Skeletal muscle cell (primary cell): ENCODE measurements at regions not wholly inside any gene's neighbourhood (a gene's known extent, or its start where the extent isn't known, plus 50 kb on each side); places are given as distances from the start of the nearest gene placed in this dataset.
"Not testable (repeated sequence)": the region's sequence is repeated elsewhere in the genome, so short reads cannot be mapped to it uniquely, and the experiment has no call there.

Experiments
- DNase-seq: peaks from one replicate; pipeline ENCODE4 v3.0.0-alpha.2; 2010; ENCODE audit warnings: low read depth
- H3K4me3 ChIP-seq: 2 replicates; pipeline ENCODE4 v1.5.1; 2011; ENCODE audit warnings: low read depth, mild to moderate bottlenecking, control low read depth, low read length, moderate library complexity

GRCh38 chr7:13189668-13190067, 502.2 kb downstream of the ARL4A start:
- DNase-seq = no peak
- H3K4me3 ChIP-seq = no peak overlapping the region

GRCh38 chr7:13197501-13197900, 510.1 kb downstream of the ARL4A start:
- no peak for DNase-seq
- H3K4me3 ChIP-seq = no peak overlapping the region

- H3K4me3 ChIP-seq = no peak overlapping the region
- DNase-seq = no peak
Measured at GRCh38 chr7:13198036-13198435, 510.6 kb downstream of the ARL4A start.

GRCh38 chr7:13198727-13199126, 511.3 kb downstream of the ARL4A start:
- DNase-seq = no peak
- no peak overlapping the region for H3K4me3 ChIP-seq

- no peak overlapping the region for H3K4me3 ChIP-seq
- DNase-seq = no peak
Measured at GRCh38 chr7:13201628-13202027, 514.2 kb downstream of the ARL4A start.

GRCh38 chr7:13217768-13218167, 530.3 kb downstream of the ARL4A start:
- H3K4me3 ChIP-seq = no peak overlapping the region
- no peak for DNase-seq

GRCh38 chr7:13225068-13225467, 537.6 kb downstream of the ARL4A start:
- no peak overlapping the region for H3K4me3 ChIP-seq
- DNase-seq = no peak

GRCh38 chr7:13226385-13226784, 539.0 kb downstream of the ARL4A start:
- no peak for DNase-seq
- H3K4me3 ChIP-seq = no peak overlapping the region

- no peak for DNase-seq
- no peak overlapping the region for H3K4me3 ChIP-seq
Measured at GRCh38 chr7:13231216-13231615, 543.8 kb downstream of the ARL4A start.

GRCh38 chr7:13235436-13235835, 548.0 kb downstream of the ARL4A start:
- H3K4me3 ChIP-seq = no peak overlapping the region
- DNase-seq = no peak

- no peak overlapping the region for H3K4me3 ChIP-seq
- DNase-seq = peak; percentile 31
Measured at GRCh38 chr7:13236026-13236425, 548.6 kb downstream of the ARL4A start.

GRCh38 chr7:13240349-13240748, 552.9 kb downstream of the ARL4A start:
- DNase-seq = peak; percentile 58
- no peak overlapping the region for H3K4me3 ChIP-seq

GRCh38 chr7:13241416-13241815, 554.0 kb downstream of the ARL4A start:
- H3K4me3 ChIP-seq = no peak overlapping the region
- DNase-seq = no peak

- DNase-seq = no peak
- H3K4me3 ChIP-seq = no peak overlapping the region
Measured at GRCh38 chr7:13257661-13258060, 570.2 kb downstream of the ARL4A start.

GRCh38 chr7:13258386-13258785, 571.0 kb downstream of the ARL4A start:
- DNase-seq = no peak
- H3K4me3 ChIP-seq = no peak overlapping the region

- DNase-seq = no peak
- H3K4me3 ChIP-seq = no peak overlapping the region
Measured at GRCh38 chr7:13259930-13260329, 572.5 kb downstream of the ARL4A start.

- DNase-seq = no peak
- H3K4me3 ChIP-seq = no peak overlapping the region
Measured at GRCh38 chr7:13262929-13263530, 575.6 kb downstream of the ARL4A start.

GRCh38 chr7:13265271-13265670, 577.8 kb downstream of the ARL4A start:
- no peak for DNase-seq
- no peak overlapping the region for H3K4me3 ChIP-seq

- DNase-seq, H3K4me3 ChIP-seq: not testable (repeated sequence)
Measured at GRCh38 chr7:13274205-13274604, 586.8 kb downstream of the ARL4A start.

- no peak for DNase-seq
- H3K4me3 ChIP-seq = no peak overlapping the region
Measured at GRCh38 chr7:13276977-13277376, 589.5 kb downstream of the ARL4A start.

- H3K4me3 ChIP-seq = no peak overlapping the region
- DNase-seq = no peak
Measured at GRCh38 chr7:13278020-13278419, 590.6 kb downstream of the ARL4A start.

GRCh38 chr7:13279854-13280435, 592.5 kb downstream of the ARL4A start:
- no peak overlapping the region for H3K4me3 ChIP-seq
- DNase-seq = no peak
